GM19372 (cell line): ENCODE measurements at regions not wholly inside any gene's neighbourhood (a gene's known extent, or its start where the extent isn't known, plus 50 kb on each side); places are given as distances from the start of the nearest gene placed in this dataset.
A peak's percentile ranks its signal among the peaks of the same experiment; 100 is the strongest.
"Not testable (repeated sequence)": the region's sequence is repeated elsewhere in the genome, so short reads cannot be mapped to it uniquely, and the experiment has no call there.

Source experiments
- ATAC-seq: cut with Tn5 transposase; IDR thresholded peaks from one replicate; pipeline ENCODE4 v1.9.1; 2021; ENCODE audit warnings: mild to moderate bottlenecking, low read depth, moderate library complexity; ENCODE audit not compliant: unreplicated experiment

DNA sequence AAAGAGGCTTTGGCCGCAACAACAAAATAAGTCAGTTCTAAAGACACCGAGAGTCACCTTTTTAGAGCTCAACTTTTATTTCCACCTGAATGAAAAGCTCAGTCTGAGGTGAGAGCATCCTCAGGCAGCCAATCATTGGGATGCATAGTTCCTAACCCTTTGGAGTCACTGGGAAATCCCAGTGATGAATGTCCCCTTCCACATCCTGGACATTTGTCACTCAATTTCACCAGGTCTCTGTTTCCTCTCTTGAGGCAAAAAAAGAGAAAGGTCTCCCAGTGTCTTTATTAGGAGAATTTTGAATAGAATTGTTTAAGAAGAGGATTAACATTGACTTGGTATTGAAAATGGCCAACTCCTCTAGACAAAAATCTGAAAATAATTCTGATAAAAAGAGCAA, 137.5 kb upstream of the SPRED1 start:
- no peak for ATAC-seq

DNA sequence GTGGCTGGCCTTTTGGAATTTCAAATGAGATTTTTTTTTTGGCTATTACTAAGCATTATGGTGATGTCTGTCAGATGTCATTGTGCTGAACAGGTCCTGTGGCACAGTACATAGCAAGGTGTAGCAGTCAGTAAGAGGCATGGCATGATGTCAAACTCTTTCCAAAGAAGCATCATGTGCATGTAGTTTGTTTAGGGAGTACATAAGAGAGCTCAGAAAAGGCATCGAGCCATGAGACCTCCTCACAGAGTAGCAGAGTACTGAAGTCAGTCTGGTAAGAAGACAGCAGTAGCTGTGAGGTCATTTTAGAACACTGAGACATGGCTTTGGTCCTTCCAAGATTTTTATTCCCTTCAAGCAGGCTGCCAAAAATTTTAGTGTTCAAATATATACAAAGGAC, 134.9 kb upstream of the SPRED1 start:
- no peak for ATAC-seq

DNA sequence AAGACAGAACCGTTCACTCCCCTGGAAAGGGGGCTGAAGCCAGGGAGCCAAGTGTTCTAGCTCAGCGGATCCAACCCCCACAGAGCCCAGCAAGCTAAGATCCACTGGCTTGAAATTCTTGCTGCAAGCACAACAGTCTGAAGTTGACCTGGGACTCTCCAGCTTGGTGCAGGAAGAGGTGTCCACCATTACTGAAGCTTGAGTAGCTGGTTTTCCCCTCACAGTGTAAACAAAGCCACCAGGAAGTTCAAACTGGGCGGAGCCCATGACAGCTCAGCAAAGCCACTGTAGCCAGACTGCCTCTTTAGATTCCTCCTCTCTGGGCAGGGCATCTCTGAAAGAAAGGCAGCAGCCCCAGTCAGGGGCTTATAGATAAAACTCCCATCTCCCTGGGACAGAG, 132.8 kb upstream of the SPRED1 start:
- not testable (repeated sequence) for ATAC-seq

GRCh38 chr15:38127306-38127771, 125.3 kb upstream of the SPRED1 start:
- no peak for ATAC-seq

- no peak for ATAC-seq
Measured at GRCh38 chr15:38128341-38128781, 124.3 kb upstream of the SPRED1 start.

DNA sequence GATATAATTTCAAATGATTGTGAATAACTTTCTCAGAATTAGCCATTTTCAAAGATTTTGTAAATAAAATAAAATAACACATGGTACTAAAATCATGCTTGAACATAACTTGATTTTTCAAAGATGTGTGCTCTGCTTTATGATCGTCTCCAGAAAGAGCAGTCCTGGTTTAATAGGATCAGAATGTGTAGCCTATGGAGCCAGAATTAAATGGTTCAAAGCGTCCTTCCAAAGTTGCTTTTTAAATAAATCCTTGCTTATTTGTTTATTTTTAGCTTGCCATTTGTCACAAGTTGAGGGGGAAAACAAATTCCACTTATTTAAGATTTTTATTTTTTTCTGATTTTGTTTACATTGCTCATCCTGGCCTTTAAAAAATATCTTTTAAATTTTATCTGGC, 123.7 kb upstream of the SPRED1 start:
- no peak for ATAC-seq

GRCh38 chr15:38129531-38130204, 123.0 kb upstream of the SPRED1 start:
- ATAC-seq, result peak; percentile 76

DNA sequence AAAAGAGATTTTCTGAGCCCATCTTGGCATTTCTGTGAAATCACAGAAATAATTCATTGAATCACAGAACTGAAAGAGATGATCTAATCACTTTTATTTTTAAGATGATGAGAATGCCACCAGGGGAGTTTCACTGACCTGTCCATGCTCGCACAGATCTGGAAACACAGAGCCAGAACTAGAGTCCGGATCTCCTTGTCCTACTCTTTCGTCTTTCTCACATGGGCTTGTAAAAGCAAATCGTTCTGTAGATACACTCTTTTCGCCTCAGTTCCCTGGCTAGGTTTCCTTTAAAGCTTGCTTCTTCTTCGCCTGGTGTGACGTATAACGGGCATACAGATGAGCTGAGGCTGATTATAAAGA, 122.5 kb upstream of the SPRED1 start:
- ATAC-seq, result peak; percentile 38

- no peak for ATAC-seq
Measured at GRCh38 chr15:38130740-38131498, 121.7 kb upstream of the SPRED1 start.

GRCh38 chr15:38134252-38134651, 118.4 kb upstream of the SPRED1 start:
- no peak for ATAC-seq

DNA sequence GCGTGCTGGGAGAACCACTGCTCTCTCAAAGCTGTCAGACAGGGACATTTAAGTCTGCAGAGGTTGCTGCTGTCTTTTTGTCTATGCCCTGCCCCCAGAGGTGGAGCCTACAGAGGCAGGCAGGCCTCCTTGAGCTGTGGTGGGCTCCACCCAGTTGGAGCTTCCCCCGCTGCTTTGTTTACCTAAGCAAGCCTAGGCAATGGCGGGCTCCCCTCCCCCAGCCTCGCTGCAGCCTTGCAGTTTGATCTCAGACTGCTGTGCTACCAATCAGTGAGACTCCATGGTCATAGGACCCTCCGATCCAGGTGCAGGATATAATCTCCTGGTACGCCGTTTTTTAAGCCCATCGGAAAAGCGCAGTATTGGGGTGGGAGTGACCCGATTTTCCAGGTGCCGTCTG, 110.4 kb upstream of the SPRED1 start:
- ATAC-seq, result not testable (repeated sequence)

- no peak for ATAC-seq
Measured at GRCh38 chr15:38144921-38145320, 107.7 kb upstream of the SPRED1 start.

- ATAC-seq, result no peak
Measured at GRCh38 chr15:38145651-38146111, 107.0 kb upstream of the SPRED1 start.

GRCh38 chr15:38147246-38147645, 105.4 kb upstream of the SPRED1 start:
- ATAC-seq, result no peak

DNA sequence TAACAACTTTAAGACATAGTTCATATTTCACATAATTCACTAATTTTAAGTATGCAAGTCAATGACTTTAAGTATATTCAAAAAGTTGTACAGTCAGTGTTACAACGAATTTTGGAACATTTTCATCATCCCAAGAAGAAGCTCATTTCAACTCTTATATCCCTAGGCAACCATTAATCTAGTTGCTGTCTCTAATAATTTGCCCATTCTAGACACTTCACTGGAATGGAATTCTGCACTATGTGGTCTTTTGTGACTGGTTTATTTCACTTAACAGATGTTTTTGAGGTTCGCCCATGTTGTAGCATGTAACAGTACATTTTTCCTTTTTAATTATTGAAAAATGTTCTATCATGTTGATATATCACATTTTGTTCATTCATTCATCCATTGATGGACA, 104.2 kb upstream of the SPRED1 start:
- ATAC-seq, result no peak

DNA sequence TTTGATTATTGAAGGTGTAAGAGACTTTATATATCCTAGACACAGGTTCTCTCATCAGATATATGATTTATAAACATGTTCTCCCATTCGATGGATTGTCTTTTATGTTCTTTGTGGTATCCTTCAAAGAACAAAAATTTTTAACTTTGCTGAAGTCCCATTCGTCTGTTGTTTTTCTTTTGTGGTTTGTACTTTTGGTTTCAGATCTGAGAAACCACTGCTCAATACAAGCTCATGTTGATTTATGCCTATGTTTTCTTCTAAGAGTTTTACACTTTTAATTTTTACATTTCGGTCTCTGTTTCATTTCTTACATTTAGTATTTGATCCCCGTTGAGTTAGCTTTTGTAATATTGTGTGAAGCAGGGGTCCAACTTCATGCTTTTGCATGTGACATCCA, 103.3 kb upstream of the SPRED1 start:
- ATAC-seq, result no peak

GRCh38 chr15:38150148-38150547, 102.5 kb upstream of the SPRED1 start:
- ATAC-seq, result no peak

DNA sequence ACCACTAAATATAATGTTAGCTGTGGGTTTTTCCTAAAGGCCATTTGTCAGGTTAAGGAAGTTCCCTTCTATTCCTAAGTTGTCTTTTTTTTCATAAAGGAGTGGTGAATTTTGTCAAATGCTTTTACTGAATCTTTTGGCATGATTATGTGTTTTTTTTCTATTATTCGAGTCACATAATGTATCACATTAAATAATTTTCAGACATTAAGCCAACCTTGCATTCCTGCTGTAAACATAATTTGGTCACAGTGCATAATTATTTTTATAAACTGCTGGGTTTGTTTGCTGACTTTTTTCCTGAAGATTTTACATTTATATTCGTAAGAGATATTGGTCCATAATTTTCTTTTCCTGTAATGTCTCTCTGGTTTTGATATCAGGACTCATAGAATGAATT, 101.8 kb upstream of the SPRED1 start:
- no peak for ATAC-seq

- no peak for ATAC-seq
Measured at GRCh38 chr15:38153781-38154180, 98.9 kb upstream of the SPRED1 start.

- no peak for ATAC-seq
Measured at GRCh38 chr15:38154255-38154654, 98.4 kb upstream of the SPRED1 start.

DNA sequence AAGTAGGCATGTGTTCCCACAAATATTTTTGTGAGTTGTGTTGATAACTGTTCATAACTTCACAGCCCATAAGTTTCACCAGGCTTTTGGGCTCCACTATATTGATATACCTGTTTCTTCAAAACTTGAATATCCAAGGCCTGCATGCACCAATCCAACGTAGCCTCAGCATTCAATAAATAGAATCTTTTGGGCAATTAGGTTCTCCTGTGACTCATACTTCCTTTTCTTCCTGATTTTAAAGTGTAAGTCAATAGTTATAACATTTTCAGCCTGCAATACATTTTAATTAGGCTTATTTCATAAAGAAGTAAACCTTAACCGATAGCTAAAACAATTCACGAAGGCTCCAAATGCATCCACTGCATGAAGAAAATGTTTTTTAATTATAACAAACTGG, 97.8 kb upstream of the SPRED1 start:
- no peak for ATAC-seq

DNA sequence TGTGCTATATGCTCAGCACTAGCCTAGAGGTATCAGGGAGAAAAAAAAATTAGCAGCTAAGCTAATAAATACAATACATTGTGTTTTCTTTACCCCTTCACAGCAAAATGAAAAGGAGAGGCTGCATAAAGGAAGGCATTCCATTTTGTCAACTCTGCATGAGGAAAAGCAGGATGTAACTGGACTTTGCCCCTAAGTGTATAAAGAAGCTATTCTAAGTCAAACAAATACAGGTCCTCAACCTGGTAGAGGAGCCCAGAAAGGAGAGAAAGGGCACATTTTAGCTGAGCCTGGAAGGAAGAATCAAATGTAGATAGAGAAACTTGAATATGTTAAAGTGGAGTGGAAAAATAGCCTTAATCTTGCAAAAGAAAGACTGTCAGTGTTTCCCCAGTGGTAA, 89.0 kb upstream of the SPRED1 start:
- no peak for ATAC-seq
